Testis (tissue), 2 donors: ENCODE measurements at regions not wholly inside any gene's neighbourhood (a gene's known extent, or its start where the extent isn't known, plus 50 kb on each side); places are given as distances from the start of the nearest gene placed in this dataset.

Source experiments
- POLR2A ChIP-seq: fragments of 450-650 bp; IDR thresholded peaks from one replicate; pipeline ENCODE4 v1.6.1; 2017; ENCODE audit warnings: antibody characterized with exemption, mild to moderate bottlenecking, moderate library complexity
- TF ChIP-seq, protein P1 (sequence below), 3 experiments: fragments of 450-650 bp in 2 of 3; fragments of 200-600 bp in 1 of 3; sonication (generic) in 1 of 3; IDR thresholded peaks; one replicate each; pipeline ENCODE4 v1.5.1; 2016 to 2019; ENCODE audit warnings: antibody characterized with exemption in 3 of 3, mild to moderate bottlenecking in 2 of 3, moderate library complexity in 1 of 3

DNA sequence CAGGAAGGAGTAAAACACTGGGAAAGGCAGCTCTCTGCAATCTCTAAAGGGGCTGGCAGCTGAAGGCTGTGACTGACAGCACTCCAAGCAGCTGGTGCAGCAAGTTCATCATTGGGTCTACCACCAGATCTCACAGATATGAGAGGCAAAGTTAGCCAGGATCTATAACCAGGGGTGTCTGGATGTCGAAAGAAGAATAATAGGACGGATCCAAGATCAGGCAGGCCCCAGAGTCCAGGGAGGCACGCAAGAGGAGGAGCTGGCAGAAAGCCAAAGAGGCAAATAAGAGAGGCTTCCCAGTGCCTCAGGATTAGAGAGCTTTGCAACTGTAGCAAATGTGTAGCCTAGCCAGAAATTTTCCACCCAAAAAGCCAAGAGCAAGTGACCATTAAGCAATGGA is 77.1 kb downstream of the RBMXL2 start:
- TF ChIP-seq, protein P1, sequence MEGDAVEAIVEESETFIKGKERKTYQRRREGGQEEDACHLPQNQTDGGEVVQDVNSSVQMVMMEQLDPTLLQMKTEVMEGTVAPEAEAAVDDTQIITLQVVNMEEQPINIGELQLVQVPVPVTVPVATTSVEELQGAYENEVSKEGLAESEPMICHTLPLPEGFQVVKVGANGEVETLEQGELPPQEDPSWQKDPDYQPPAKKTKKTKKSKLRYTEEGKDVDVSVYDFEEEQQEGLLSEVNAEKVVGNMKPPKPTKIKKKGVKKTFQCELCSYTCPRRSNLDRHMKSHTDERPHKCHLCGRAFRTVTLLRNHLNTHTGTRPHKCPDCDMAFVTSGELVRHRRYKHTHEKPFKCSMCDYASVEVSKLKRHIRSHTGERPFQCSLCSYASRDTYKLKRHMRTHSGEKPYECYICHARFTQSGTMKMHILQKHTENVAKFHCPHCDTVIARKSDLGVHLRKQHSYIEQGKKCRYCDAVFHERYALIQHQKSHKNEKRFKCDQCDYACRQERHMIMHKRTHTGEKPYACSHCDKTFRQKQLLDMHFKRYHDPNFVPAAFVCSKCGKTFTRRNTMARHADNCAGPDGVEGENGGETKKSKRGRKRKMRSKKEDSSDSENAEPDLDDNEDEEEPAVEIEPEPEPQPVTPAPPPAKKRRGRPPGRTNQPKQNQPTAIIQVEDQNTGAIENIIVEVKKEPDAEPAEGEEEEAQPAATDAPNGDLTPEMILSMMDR (IDR thresholded peaks at IDR 0.05), result no peak
- no peak for TF ChIP-seq POLR2A
